Coronary artery (tissue), 2 donors: ENCODE measurements at regions not wholly inside any gene's neighbourhood (a gene's known extent, or its start where the extent isn't known, plus 50 kb on each side); places are given as distances from the start of the nearest gene placed in this dataset.

ENCODE experiments used
- DNase-seq: peaks from one replicate; pipeline ENCODE4 v3.0.0-alpha.2; 2017; ENCODE audit warnings: low spot score
- H3K27ac ChIP-seq, 2 donors: fragments of 200-600 bp; sonication (generic); one replicate each; pipeline ENCODE4 v1.5.1; 2016 to 2019
- H3K4me3 ChIP-seq: fragments of 200-600 bp; sonication (generic); 2 replicates; pipeline ENCODE4 v1.5.1; 2016; ENCODE audit warnings: mild to moderate bottlenecking, moderate library complexity
- TF ChIP-seq, protein P1 (sequence below): fragments of 200-600 bp; sonication (generic); IDR thresholded peaks from one replicate; pipeline ENCODE4 v1.5.1; 2019; ENCODE audit warnings: antibody characterized with exemption

DNA sequence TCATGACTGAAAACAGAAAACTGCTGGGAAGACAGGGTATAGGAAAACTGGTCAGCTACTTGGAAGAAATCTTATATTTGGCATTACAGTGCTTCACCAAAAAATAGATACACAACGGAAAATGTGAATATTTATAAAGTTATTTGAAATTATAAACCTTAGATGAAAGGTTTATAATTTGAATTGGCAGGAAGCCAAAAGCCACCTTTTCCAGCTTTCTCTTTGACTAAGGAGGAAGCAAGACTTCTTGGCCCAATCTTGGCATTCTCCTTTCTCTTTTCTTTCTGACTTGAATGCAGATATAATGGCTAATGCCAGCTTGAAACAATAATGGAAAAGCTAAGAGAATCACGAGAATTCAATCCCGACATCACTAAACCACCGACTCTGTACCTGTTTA is 196.5 kb upstream of the PIK3C3 start:
- no peak for DNase-seq
- no peak overlapping the region for H3K4me3 ChIP-seq
- TF ChIP-seq, protein P1, sequence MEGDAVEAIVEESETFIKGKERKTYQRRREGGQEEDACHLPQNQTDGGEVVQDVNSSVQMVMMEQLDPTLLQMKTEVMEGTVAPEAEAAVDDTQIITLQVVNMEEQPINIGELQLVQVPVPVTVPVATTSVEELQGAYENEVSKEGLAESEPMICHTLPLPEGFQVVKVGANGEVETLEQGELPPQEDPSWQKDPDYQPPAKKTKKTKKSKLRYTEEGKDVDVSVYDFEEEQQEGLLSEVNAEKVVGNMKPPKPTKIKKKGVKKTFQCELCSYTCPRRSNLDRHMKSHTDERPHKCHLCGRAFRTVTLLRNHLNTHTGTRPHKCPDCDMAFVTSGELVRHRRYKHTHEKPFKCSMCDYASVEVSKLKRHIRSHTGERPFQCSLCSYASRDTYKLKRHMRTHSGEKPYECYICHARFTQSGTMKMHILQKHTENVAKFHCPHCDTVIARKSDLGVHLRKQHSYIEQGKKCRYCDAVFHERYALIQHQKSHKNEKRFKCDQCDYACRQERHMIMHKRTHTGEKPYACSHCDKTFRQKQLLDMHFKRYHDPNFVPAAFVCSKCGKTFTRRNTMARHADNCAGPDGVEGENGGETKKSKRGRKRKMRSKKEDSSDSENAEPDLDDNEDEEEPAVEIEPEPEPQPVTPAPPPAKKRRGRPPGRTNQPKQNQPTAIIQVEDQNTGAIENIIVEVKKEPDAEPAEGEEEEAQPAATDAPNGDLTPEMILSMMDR: no peak
- H3K27ac ChIP-seq: no peak overlapping the region

DNA sequence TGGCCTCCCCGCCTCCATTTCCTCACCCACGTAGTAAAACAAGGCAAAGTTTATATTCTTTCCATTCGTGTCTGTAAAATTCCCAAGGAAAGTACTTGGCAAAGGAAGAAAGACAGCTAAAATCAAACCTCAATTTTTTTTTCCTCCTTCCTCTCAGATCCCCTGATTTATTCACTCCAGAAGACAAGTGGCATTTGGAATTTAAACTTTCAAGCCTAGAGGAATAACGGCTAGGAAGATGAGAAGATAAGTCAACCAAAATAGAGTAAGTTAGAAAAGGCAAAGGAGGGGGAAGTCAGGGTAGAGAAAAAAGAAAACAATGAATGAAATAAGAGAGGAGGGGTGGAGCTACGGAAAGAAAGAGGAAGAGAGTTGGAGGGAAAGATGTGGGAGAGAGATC is 198.9 kb upstream of the PIK3C3 start:
- H3K27ac ChIP-seq: no peak overlapping the region
- DNase-seq: no peak
- no peak overlapping the region for H3K4me3 ChIP-seq
- TF ChIP-seq, protein P1: no peak

DNA sequence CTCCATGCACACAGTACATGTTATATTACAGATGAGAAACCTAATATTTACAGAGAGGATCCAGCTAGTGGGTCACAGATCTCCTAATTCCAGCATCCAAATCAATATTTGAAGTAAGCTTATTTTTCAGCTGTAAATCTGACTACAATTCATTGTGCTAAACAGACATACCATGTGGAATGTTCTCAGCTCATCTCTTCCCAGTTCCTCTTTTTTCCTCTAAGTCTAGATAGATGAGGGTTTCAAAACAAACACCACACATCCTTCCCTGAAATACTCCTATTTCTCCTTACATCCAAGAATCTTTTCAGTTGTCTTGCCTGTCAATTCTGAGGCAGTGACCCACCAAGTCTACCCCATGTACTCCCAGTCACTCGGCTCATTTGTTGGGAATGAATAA is 200.7 kb upstream of the PIK3C3 start:
- H3K4me3 ChIP-seq: no peak overlapping the region

DNA sequence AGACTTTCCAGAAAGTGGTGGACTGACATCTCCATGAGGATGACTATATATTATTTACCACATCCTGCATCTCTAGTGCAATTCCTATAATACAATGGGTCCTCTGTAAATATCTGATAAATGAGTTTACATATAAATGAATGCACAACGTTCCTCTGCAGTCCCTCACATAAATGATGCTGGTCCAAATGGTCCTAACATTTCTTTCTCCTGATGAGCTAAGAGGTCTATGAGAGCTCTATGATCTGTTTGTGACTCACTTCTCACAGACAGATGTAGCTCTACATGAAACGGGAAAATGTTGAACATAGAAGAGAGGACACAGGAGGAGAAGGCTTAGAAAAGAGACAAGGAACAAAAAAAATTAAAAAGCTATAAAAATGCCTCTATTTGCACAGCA is 201.2 kb upstream of the PIK3C3 start:
- DNase-seq: no peak
- TF ChIP-seq, protein P1: no peak
- no peak overlapping the region for H3K4me3 ChIP-seq
- no peak overlapping the region for H3K27ac ChIP-seq

More for the DNA sequence above, 200.7 kb upstream of the PIK3C3 start:
- TF ChIP-seq, protein P1: no peak
- no peak overlapping the region for H3K27ac ChIP-seq
- no peak for DNase-seq

DNA sequence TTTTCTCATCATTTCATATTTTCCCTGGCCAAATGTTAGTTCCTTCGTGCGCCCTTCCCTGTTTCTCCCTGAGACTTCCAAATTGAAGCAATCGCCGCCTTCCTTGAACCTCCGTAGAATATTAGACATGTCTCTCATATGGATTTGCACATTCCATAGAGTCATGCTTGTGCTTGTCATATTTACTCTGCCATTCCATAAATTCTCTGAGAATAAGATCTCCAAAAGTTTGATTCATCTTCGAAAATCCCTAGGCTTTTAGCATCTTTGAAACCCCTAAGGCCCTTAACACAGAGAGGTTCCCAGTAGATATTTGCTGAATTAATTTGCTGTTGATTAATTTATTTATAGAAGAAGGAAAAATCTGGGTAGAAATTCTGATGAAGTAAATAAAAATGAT is 202.2 kb upstream of the PIK3C3 start:
- TF ChIP-seq, protein P1: no peak
- Histone ChIP-seq H3K4me3 (no peak overlapping the region), H3K27ac (no peak overlapping the region)
- no peak for DNase-seq

DNA sequence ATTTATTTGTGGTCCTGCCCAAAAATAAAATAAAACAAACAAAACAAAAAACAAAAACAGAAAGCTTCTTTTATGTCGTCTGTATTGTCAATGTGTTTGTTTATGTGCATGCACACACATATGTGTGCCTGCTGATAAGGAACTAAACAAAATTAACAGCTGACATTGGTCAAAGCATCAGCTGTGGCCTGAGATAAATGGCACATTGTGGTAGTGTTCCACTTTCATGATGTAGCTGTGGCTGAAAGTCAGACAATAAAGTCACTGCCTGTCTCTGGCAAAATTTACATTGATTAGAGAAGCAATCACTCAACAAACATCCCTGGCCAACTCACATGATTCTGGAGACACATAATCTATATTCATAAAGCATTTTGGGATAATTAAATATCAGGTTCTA is 203.4 kb upstream of the PIK3C3 start:
- no peak for DNase-seq
- Histone ChIP-seq H3K4me3 (no peak overlapping the region), H3K27ac (no peak overlapping the region)
- TF ChIP-seq, protein P1: no peak

DNA sequence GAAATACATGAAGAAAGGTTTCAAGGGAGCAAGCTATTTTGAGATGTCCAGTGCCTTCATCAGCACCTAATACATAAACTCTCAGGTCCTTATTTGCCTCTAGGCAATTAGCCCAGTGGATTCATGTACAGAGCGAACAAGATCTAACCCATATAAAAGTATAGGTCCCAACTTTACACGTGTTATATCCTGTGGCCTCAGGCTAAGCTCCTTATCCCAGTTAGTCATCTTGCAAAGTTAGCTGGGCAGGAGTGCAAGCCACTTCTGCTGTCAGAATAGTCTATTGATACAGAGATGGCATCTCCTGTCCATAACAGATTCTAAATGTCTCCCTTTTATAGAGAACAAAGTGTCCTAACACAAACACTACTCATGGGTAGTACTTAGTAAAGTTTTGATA is 203.9 kb upstream of the PIK3C3 start:
- DNase-seq: no peak
- H3K4me3 ChIP-seq: no peak overlapping the region
- TF ChIP-seq, protein P1: no peak
- no peak overlapping the region for H3K27ac ChIP-seq
